WI38 (cell line): ENCODE measurements at regions not wholly inside any gene's neighbourhood (a gene's known extent, or its start where the extent isn't known, plus 50 kb on each side); places are given as distances from the start of the nearest gene placed in this dataset.

Source experiments
- H3K4me3 ChIP-seq: 2 replicates; pipeline ENCODE4 v1.5.1; 2011; ENCODE audit warnings: low read depth, mild to moderate bottlenecking, control low read depth, low read length
- CTCF ChIP-seq: IDR thresholded peaks from 2 replicates; pipeline ENCODE4 v1.5.1; 2012; ENCODE audit warnings: low read depth, mild to moderate bottlenecking, control low read depth, low read length

GRCh38 chr3:6551165-6551564, 309.8 kb upstream of the GRM7 start:
- TF ChIP-seq CTCF, result no peak
- no peak overlapping the region for H3K4me3 ChIP-seq

- no peak overlapping the region for H3K4me3 ChIP-seq
- no peak for TF ChIP-seq CTCF
Measured at GRCh38 chr3:6560259-6560658, 300.7 kb upstream of the GRM7 start.

DNA sequence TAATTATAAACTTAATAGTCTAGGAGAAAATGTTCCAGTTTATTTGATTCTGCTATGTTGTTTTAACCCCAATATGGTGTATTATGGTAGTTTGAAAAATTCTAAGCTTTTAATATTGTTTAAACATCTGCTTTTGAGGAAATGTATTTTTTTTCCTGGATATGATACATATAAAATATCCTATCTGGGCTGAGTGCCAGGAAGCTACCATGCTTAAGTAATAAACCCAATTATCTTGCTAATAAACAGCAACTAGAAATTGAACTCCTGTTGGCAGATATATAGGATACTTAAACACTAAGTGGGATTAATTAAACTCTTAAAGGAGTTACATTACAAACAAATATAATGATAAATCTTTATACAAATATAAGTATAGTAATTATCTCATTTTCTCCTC, 293.7 kb upstream of the GRM7 start:
- no peak overlapping the region for H3K4me3 ChIP-seq
- TF ChIP-seq CTCF, result no peak

DNA sequence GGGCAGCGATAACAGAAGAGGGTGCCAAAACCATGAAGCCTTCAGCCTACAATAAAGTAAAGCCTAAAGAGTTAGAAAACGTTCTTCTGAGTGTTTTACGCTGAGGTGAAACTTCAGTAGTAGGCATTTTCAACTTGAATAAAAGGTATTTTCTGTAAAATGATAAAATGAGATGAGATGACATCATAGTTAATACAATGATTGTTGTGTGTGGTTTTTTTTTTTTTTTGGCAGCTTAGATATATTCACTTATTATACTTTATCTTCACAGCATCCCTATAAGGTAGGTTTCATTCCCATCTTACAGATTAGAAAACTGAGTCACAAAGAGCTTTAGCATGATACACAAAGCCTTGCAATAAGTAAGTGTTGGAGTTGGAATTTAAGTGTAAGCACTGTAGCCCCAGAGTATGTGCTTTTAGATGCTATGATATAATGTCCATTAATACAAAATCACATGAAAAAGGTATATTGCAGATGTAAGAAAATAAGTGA, 291.9 kb upstream of the GRM7 start:
- TF ChIP-seq CTCF, result no peak
- no peak overlapping the region for H3K4me3 ChIP-seq

DNA sequence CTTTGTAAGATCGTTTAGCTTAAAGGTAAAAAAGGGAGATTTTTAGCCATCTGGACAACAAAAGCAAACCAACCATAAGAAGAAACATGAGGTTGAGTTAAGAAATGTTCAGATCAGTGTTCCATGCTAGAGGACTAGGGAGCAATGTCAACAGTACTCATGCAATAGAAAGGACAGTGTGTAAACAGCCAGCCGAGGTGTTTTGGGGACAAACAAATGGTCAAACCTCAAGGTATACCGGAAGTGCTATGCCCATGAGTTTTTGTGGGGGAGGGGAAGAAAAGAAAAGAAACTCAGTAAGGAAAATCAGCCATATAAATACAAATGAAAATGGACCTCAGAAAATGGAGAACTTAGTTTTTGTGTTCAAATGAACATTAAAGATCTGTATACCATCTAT, 289.5 kb upstream of the GRM7 start:
- no peak overlapping the region for H3K4me3 ChIP-seq
- TF ChIP-seq CTCF, result no peak

GRCh38 chr3:6577584-6577983, 283.3 kb upstream of the GRM7 start:
- H3K4me3 ChIP-seq, result no peak overlapping the region
- no peak for TF ChIP-seq CTCF

DNA sequence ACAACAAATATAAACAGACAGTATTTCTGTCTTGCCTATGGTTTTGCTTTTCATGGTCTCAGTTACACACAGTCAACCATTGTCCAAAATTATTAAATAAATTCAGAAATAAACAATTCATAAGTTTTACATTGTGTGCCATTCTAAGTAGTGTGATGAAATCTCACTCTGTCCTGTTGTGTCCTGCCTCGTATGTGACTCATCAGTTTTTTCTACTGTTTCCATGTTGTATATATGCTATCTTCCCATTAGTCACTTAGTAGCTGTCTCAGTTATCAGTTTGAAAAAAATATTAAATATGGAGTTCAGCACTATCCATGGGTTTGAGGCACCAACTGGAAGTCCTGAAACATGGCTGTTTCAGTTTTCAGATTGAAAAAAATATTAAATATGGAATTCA, 282.4 kb upstream of the GRM7 start:
- no peak overlapping the region for H3K4me3 ChIP-seq
- no peak for TF ChIP-seq CTCF
